ENCODE measurements at regions not wholly inside any gene's neighbourhood (a gene's known extent, or its start where the extent isn't known, plus 50 kb on each side); places are given as distances from the start of the nearest gene placed in this dataset.

DNA sequence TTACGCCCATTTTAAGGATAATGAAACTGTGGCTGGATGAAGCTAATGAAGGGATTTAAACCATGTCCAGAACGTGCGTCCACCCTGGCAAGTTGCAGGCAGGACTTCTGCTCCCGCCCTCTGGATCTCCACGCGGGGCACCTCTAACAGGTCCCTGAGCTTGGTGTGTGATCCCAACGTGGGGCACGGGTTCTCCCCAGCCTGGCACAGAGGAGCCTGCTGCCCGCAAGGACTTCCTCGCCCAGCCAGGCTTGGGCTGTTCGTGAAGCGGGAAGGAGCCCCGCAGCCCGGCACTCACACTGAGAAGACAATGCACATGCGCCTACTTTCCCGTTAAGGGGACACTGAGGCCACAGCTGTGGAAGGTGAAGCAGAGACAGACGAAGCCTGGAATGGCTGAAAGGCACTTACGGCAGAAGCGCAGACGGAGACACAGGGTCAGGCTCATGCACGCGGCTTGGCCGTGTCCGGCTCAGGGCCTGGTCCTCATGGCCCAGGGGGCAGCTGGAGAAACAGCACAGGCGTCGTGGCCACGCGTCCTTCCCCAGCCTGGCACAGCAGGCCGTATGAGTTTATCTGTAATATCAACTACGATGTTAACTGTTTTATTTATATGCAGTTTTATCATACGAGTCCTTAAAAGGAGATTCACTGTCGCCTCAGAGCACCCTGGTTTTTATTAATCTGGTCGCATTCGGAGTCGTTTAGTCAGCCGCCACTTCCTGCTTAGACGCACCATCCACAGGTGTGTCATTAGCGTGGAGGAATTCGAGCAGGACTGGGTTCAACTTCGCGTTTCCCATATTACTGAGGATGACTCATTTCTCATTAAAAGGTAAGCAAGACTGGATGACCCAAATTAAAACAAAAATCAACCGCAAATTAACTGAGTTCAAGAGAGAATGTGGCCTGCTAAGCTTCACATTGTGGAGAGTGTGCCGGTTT lies 835.9 kb downstream of the GALR1 start:
- Mint-ChIP-seq H3K36me3 (ENCODE audit: insufficient read depth) (no peaks in the 10 kb centered on the region), H3K9me3 (ENCODE audit: low read depth) (no peaks in the 10 kb centered on the region)
- TF ChIP-seq, protein P1, sequence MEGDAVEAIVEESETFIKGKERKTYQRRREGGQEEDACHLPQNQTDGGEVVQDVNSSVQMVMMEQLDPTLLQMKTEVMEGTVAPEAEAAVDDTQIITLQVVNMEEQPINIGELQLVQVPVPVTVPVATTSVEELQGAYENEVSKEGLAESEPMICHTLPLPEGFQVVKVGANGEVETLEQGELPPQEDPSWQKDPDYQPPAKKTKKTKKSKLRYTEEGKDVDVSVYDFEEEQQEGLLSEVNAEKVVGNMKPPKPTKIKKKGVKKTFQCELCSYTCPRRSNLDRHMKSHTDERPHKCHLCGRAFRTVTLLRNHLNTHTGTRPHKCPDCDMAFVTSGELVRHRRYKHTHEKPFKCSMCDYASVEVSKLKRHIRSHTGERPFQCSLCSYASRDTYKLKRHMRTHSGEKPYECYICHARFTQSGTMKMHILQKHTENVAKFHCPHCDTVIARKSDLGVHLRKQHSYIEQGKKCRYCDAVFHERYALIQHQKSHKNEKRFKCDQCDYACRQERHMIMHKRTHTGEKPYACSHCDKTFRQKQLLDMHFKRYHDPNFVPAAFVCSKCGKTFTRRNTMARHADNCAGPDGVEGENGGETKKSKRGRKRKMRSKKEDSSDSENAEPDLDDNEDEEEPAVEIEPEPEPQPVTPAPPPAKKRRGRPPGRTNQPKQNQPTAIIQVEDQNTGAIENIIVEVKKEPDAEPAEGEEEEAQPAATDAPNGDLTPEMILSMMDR (IDR thresholded peaks at IDR 0.05; ENCODE audit: unreplicated experiment): no peak

DNA sequence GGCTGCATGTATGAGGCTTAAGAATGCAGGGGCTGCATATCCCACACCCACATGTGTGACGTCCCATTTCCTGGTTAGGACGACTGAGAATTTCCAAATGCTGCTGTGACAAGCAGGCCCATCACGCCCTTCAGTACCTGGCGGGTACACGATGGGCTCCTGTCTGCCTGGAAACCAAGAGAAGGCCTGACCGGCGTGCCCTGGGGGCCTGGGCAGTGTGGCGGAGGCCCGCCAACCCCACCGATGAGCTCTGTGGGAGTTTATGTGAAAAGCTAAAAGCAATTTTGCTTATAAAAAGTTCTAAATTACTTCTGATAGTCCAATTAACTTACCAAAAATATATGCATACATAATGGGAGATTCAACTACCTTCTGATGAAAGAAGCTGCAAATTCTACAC lies 837.3 kb downstream of the GALR1 start:
- DNase-seq (ENCODE audit: low spot score, unreplicated experiment): no peak
- no peaks in the 10 kb centered on the region for H3K36me3 Mint-ChIP-seq (ENCODE audit: insufficient read depth)

More for the DNA sequence above, 835.9 kb downstream of the GALR1 start:
- no peak for DNase-seq (ENCODE audit: low spot score, unreplicated experiment)
- Mint-ChIP-seq H3K27me3 (peaks cover 2% of the 10 kb centered on the region), H3K4me1 (ENCODE audit: low read depth) (no peaks in the 10 kb centered on the region), H3K4me3 (ENCODE audit: low read depth) (no peak overlapping the region), H3K27ac (peak overlapping the region; percentile 59)

GRCh38 chr18:78087338-78087737 lies 837.7 kb downstream of the GALR1 start:
- no peak overlapping the region for H3K27ac Mint-ChIP-seq
- H3K36me3 Mint-ChIP-seq (ENCODE audit: insufficient read depth): no peaks in the 10 kb centered on the region
- no peak for DNase-seq (ENCODE audit: low spot score, unreplicated experiment)
- peaks cover 2% of the 10 kb centered on the region for H3K27me3 Mint-ChIP-seq
- H3K4me3 Mint-ChIP-seq (ENCODE audit: low read depth): no peak overlapping the region
- TF ChIP-seq, protein P1 (IDR thresholded peaks at IDR 0.05; ENCODE audit: unreplicated experiment): no peak
- no peaks in the 10 kb centered on the region for H3K9me3 Mint-ChIP-seq (ENCODE audit: low read depth)
- no peaks in the 10 kb centered on the region for H3K4me1 Mint-ChIP-seq (ENCODE audit: low read depth)

More for the DNA sequence above, 837.3 kb downstream of the GALR1 start:
- Mint-ChIP-seq H3K4me1 (ENCODE audit: low read depth) (no peaks in the 10 kb centered on the region), H3K4me3 (ENCODE audit: low read depth) (no peak overlapping the region), H3K9me3 (ENCODE audit: low read depth) (no peaks in the 10 kb centered on the region), H3K27ac (no peak overlapping the region), H3K27me3 (peaks cover 2% of the 10 kb centered on the region)
- TF ChIP-seq, protein P1 (IDR thresholded peaks at IDR 0.05; ENCODE audit: unreplicated experiment): no peak

- Mint-ChIP-seq H3K4me3 (ENCODE audit: low read depth) (no peak overlapping the region), H3K27ac (no peak overlapping the region), H3K27me3 (no peaks in the 10 kb centered on the region), H3K36me3 (ENCODE audit: insufficient read depth) (no peaks in the 10 kb centered on the region), H3K4me1 (ENCODE audit: low read depth) (no peaks in the 10 kb centered on the region), H3K9me3 (ENCODE audit: low read depth) (no peaks in the 10 kb centered on the region)
- TF ChIP-seq, protein P1 (IDR thresholded peaks at IDR 0.05; ENCODE audit: unreplicated experiment): no peak
- DNase-seq (ENCODE audit: low spot score, unreplicated experiment): no peak
Measured at GRCh38 chr18:78090584-78090983, 840.9 kb downstream of the GALR1 start.

DNA sequence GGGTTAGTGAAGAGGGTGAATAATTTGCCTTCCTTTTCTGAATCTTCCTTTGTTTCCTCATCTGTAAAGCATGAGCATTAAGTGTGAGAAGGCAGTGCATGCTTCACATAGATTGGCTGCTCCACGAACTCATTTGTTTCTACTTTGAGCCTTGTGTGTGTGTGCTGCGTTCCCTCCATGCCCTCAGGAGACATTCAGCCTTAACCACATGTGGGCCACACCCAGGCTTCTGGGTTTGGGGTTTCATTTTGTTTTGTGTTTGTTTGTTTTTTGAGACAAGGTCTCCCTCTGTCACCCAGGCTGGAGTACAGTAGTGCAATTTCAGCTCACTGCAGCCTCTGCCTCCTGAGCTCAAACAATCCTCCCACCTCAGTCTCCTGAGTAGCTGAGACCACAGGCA lies 843.3 kb downstream of the GALR1 start:
- H3K9me3 Mint-ChIP-seq (ENCODE audit: low read depth): peaks cover 4% of the 10 kb centered on the region
- no peak overlapping the region for H3K4me3 Mint-ChIP-seq (ENCODE audit: low read depth)
- no peaks in the 10 kb centered on the region for H3K27me3 Mint-ChIP-seq

More for the DNA sequence above, 843.3 kb downstream of the GALR1 start:
- DNase-seq (ENCODE audit: low spot score, unreplicated experiment): no peak
- Mint-ChIP-seq H3K36me3 (ENCODE audit: insufficient read depth) (no peaks in the 10 kb centered on the region), H3K4me1 (ENCODE audit: low read depth) (no peaks in the 10 kb centered on the region), H3K27ac (no peak overlapping the region)
- TF ChIP-seq, protein P1 (IDR thresholded peaks at IDR 0.05; ENCODE audit: unreplicated experiment): no peak
